ENCODE measurements at regions not wholly inside any gene's neighbourhood (a gene's known extent, or its start where the extent isn't known, plus 50 kb on each side); places are given as distances from the start of the nearest gene placed in this dataset.
"Not testable (repeated sequence)": the region's sequence is repeated elsewhere in the genome, so short reads cannot be mapped to it uniquely, and the experiment has no call there.

- no peak overlapping the region for H3K4me3 ChIP-seq (ENCODE audit: low read depth, low read length)
- no peak for TF ChIP-seq CTCF (IDR thresholded peaks at IDR 0.05; ENCODE audit: low read depth, low read length)
These were observed 90.3 kb upstream of the FRG1 start for GRCh38 chr4:189850239-189850856.

GRCh38 chr4:189858435-189858834 is 82.2 kb upstream of the FRG1 start:
- TF ChIP-seq CTCF (IDR thresholded peaks at IDR 0.05; ENCODE audit: low read depth, low read length): no peak
- H3K4me3 ChIP-seq (ENCODE audit: low read depth, low read length): no peak overlapping the region

- TF ChIP-seq CTCF (IDR thresholded peaks at IDR 0.05; ENCODE audit: low read depth, low read length): no peak
- no peak overlapping the region for H3K4me3 ChIP-seq (ENCODE audit: low read depth, low read length)
These were observed 79.6 kb upstream of the FRG1 start for GRCh38 chr4:189861101-189861500.

- TF ChIP-seq CTCF (IDR thresholded peaks at IDR 0.05; ENCODE audit: low read depth, low read length): no peak
- H3K4me3 ChIP-seq (ENCODE audit: low read depth, low read length): no peak overlapping the region
These were observed 71.4 kb upstream of the FRG1 start for GRCh38 chr4:189869236-189869635.

- no peak for TF ChIP-seq CTCF (IDR thresholded peaks at IDR 0.05; ENCODE audit: low read depth, low read length)
- no peak overlapping the region for H3K4me3 ChIP-seq (ENCODE audit: low read depth, low read length)
These were observed 70.0 kb upstream of the FRG1 start for GRCh38 chr4:189870511-189871234.

- no peak overlapping the region for H3K4me3 ChIP-seq (ENCODE audit: low read depth, low read length)
- no peak for TF ChIP-seq CTCF (IDR thresholded peaks at IDR 0.05; ENCODE audit: low read depth, low read length)
These were observed 66.1 kb upstream of the FRG1 start for GRCh38 chr4:189874591-189874990.

- H3K4me3 ChIP-seq (ENCODE audit: low read depth, low read length): not testable (repeated sequence)
These were observed 59.5 kb upstream of the FRG1 start for GRCh38 chr4:189881190-189881589.

- H3K4me3 ChIP-seq (ENCODE audit: low read depth, low read length): not testable (repeated sequence)
These were observed 52.3 kb upstream of the FRG1 start for GRCh38 chr4:189888407-189888806.

All from WI38 (cell line).